GM13977 (cell line): ENCODE measurements at regions not wholly inside any gene's neighbourhood (a gene's known extent, or its start where the extent isn't known, plus 50 kb on each side); places are given as distances from the start of the nearest gene placed in this dataset.

Experiments
- DNase-seq: peaks from one replicate; pipeline ENCODE4 v3.0.0; 2012; ENCODE audit warnings: low spot score
- in situ Hi-C: fragments of 300-500 bp; cut with MboI; formaldehyde crosslinking; loops from one replicate; pipeline ENCODE4 v1.12.0; 2022; ENCODE audit warnings: low sequenced_read_pairs, low pct_unique_long_range_greater_than_20kb, mixed read lengths, inconsistent platforms; ENCODE audit not compliant: unreplicated experiment
- TF ChIP-seq, protein P1 (sequence below): IDR thresholded peaks from 2 replicates; pipeline ENCODE4 v1.5.1; 2012; ENCODE audit warnings: mild to moderate bottlenecking, control low read depth; ENCODE audit not compliant: insufficient read depth; ENCODE audit errors: extremely low read depth, missing control alignments

DNA sequence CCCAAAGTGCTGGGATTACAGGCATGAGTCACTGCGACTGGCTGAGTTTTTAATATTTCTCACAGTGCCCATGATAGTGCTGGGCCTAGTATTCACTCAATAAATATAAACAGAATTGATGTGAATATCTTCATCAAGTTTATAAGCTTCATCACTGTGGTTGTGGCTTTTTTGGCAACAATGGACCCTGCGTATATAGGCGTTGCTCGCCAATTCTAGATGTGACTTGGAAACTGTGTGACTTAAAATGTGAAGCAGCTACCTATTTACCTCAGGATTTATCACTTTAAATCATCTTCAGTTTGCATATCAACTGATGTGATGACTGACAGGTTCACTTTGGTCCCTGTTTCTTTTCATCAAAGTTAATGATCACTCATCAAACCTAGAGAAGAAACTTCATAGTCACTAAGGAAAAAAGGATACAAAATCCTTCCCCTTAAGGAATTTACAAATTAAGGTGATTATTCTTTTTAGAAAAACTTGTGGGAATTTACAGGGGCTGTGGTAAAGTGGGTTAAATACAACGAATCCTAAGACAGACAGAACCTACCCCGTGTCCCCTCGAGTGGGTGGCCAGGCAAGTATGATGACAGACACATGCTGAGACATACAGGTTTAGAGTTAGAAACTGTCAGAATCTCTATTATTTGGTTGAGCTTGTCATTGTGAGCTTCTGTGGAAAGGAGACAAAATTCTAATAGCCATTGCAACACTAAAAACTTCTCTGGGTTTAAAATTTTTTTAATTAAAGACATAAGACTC, 101.3 kb downstream of the AKAP11 start:
- no peak for DNase-seq
- in situ Hi-C loops, result no loop called here
- TF ChIP-seq, protein P1, sequence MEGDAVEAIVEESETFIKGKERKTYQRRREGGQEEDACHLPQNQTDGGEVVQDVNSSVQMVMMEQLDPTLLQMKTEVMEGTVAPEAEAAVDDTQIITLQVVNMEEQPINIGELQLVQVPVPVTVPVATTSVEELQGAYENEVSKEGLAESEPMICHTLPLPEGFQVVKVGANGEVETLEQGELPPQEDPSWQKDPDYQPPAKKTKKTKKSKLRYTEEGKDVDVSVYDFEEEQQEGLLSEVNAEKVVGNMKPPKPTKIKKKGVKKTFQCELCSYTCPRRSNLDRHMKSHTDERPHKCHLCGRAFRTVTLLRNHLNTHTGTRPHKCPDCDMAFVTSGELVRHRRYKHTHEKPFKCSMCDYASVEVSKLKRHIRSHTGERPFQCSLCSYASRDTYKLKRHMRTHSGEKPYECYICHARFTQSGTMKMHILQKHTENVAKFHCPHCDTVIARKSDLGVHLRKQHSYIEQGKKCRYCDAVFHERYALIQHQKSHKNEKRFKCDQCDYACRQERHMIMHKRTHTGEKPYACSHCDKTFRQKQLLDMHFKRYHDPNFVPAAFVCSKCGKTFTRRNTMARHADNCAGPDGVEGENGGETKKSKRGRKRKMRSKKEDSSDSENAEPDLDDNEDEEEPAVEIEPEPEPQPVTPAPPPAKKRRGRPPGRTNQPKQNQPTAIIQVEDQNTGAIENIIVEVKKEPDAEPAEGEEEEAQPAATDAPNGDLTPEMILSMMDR, result no peak

DNA sequence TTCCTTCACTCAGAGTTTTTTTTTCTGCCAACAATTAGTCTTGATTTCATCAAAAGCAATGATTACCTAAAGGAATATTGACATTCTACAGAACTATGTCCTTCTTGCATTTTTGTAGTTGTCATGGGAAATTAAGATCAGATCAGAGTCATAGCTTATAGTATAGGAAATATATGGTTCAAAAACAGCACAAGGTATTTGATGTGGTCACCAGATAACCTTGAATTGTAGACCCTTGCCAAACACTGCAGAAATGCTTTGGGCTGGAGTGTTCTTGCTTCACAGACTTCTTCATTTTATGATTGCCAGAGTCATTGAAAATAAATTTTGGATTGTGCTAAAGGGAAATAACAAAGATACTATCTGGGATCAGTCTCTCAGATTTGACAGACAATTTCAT, 103.7 kb downstream of the AKAP11 start:
- DNase-seq, result no peak
- TF ChIP-seq, protein P1, result no peak
- in situ Hi-C loops, result no loop called here

DNA sequence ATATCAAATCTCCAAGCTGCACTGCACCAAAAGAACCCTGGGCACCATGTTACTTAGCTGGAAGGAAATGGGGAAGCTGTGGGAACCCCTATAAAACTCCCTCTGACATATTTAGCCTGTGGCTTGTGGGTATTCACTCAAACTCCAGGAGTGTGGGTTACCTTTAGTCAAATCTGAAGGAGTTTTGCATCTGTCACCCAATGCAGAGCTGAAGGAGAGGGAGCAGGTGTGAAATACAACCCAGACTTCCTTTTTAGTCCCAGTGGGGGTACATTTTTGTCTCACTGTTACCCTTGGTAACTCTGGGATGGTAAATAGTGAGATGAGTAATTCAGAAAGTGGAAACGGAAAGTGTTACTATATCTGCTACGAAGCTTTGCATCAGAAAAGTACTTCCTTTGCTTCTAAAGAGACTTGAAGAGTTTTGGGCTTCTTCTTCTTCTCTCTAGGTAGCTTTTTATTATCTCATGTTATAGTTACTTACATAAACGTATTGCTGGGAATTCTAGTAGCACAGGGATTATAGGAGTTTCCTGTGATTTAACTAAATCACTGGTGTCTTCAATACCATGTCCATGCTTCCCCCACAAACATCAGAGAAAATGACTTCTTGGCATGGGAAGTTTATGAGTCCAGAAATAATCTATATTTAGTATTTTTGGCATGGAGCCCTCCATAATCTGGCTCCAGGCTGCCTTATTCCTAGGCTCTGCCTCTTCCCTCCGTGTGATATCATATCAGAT, 105.9 kb downstream of the AKAP11 start:
- in situ Hi-C loops, result no loop called here
- peak; percentile 41 for DNase-seq
- TF ChIP-seq, protein P1, result no peak

DNA sequence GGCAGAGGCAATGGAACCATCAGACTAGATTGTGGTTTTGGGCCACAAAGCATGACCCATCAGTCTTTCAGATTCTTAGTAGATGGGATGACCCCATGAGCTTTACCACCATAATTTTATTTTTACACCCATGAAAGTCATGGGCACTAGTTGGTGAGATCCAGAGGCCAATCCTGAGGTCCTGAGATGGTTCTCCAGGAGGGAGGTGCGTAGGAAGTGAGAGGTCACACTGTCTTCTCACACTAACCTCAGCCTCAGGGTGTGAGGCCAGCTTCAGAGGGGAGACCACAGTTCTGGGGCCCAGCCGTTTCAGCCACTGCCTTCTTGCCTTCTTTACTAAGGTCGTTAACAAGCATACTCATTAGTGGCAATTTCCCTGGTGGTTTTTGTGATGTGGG, 106.4 kb downstream of the AKAP11 start:
- DNase-seq, result no peak
- in situ Hi-C loops, result no loop called here
- TF ChIP-seq, protein P1, result no peak

DNA sequence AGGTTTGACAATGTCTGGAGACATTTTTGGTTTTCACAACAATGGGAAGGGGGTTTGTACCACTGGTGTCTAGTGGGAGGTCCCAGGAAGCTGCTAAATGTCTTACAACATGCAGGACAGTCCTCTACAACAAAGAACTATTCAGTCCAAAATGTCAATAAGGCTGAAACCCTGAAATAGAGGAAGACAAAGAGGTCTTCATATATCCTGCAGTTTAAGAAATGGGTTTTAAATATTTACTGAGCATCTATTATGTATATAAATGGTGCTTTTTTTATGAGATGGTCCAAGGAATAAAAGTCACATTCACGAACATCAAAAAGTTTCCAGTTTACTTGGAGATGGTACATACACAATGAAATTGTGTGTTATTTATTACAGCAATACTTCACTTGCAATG, 107.3 kb downstream of the AKAP11 start:
- in situ Hi-C loops, result no loop called here
- DNase-seq, result no peak
- TF ChIP-seq, protein P1, result no peak

DNA sequence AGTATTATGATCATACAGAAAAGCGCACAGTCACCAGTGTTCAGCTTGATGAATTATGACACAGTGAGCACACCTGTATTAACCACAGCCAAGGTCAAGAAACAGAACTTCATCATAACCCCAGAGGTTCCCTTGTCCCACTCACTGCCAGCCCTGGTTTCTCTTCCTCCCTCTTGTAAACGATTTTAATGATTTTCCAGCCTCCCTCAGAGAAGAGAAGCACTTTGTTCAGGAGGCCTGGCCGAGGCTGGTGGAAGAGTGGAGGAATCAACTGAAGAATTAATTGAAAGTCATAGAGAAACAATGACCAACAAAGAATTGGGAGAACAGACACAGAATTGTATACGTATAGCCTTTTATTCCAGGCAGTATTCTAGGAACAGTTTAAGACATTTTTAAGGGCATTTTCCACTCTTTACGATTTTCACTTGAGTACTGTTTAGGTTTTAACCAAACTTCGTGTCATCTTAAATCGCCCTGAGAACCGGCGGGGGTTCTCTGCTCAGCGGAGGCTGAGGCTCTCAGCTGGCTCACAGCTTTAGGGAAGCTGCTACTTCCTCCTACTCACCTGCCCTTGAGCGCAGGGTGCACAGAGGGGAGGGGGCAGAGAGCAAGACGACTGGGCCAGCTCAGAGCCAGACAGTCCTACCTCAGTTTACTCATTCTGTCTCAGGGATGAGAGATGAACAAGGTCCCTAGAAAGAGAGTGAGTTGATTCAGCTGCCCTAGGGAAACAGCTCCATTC, 108.6 kb downstream of the AKAP11 start:
- peak; percentile 20 for DNase-seq
- TF ChIP-seq, protein P1, result no peak
- in situ Hi-C loops, result no loop called here
